GM19351 (cell line): ENCODE measurements at regions not wholly inside any gene's neighbourhood (a gene's known extent, or its start where the extent isn't known, plus 50 kb on each side); places are given as distances from the start of the nearest gene placed in this dataset.
"Not testable (repeated sequence)": the region's sequence is repeated elsewhere in the genome, so short reads cannot be mapped to it uniquely, and the experiment has no call there.

Experiments used
- ATAC-seq: cut with Tn5 transposase; IDR thresholded peaks from one replicate; pipeline ENCODE4 v1.9.1; 2021; ENCODE audit warnings: mild to moderate bottlenecking, moderate library complexity; ENCODE audit not compliant: unreplicated experiment

GRCh38 chr1:200496937-200497336 is 87.1 kb upstream of the ZNF281 start:
- ATAC-seq = no peak

GRCh38 chr1:200495901-200496300 is 86.1 kb upstream of the ZNF281 start:
- no peak for ATAC-seq

- no peak for ATAC-seq
Measured at GRCh38 chr1:200493344-200493743, 83.5 kb upstream of the ZNF281 start.

- no peak for ATAC-seq
Measured at GRCh38 chr1:200491103-200491502, 81.3 kb upstream of the ZNF281 start.

- ATAC-seq = no peak
Measured at GRCh38 chr1:200490183-200490582, 80.3 kb upstream of the ZNF281 start.

GRCh38 chr1:200488375-200489165 is 78.7 kb upstream of the ZNF281 start:
- no peak for ATAC-seq

GRCh38 chr1:200487650-200488049 is 77.8 kb upstream of the ZNF281 start:
- no peak for ATAC-seq

GRCh38 chr1:200486634-200487033 is 76.8 kb upstream of the ZNF281 start:
- no peak for ATAC-seq

GRCh38 chr1:200484438-200484946 is 74.7 kb upstream of the ZNF281 start:
- not testable (repeated sequence) for ATAC-seq

GRCh38 chr1:200483491-200484143 is 73.8 kb upstream of the ZNF281 start:
- peak; percentile 100 for ATAC-seq

GRCh38 chr1:200480964-200481363 is 71.1 kb upstream of the ZNF281 start:
- no peak for ATAC-seq

- ATAC-seq = no peak
Measured at GRCh38 chr1:200479816-200480215, 70.0 kb upstream of the ZNF281 start.

- ATAC-seq = no peak
Measured at GRCh38 chr1:200478945-200479558, 69.2 kb upstream of the ZNF281 start.

GRCh38 chr1:200478239-200478623 is 68.4 kb upstream of the ZNF281 start:
- ATAC-seq = no peak

GRCh38 chr1:200474633-200475032 is 64.8 kb upstream of the ZNF281 start:
- ATAC-seq = no peak

- peak; percentile 86 for ATAC-seq
Measured at GRCh38 chr1:200473698-200474371, 64.0 kb upstream of the ZNF281 start.

- no peak for ATAC-seq
Measured at GRCh38 chr1:200471739-200472138, 61.9 kb upstream of the ZNF281 start.

- no peak for ATAC-seq
Measured at GRCh38 chr1:200468264-200469001, 58.6 kb upstream of the ZNF281 start.

GRCh38 chr1:200464784-200465400 is 55.1 kb upstream of the ZNF281 start:
- ATAC-seq = no peak
